ENCODE measurements at regions not wholly inside any gene's neighbourhood (a gene's known extent, or its start where the extent isn't known, plus 50 kb on each side); places are given as distances from the start of the nearest gene placed in this dataset.
"Not testable (repeated sequence)": the region's sequence is repeated elsewhere in the genome, so short reads cannot be mapped to it uniquely, and the experiment has no call there.

- H4K20me1 ChIP-seq (ENCODE audit: insufficient read depth, low read length) = no peaks in the 10 kb centered on the region
- H3K9ac ChIP-seq (ENCODE audit: low read depth, low read length) = no peak overlapping the region
- no peak overlapping the region for H3K4me2 ChIP-seq (ENCODE audit: insufficient read depth, low read length)
- no peak for ATAC-seq (ENCODE audit: insufficient read depth, low read depth)
- H3K36me3 ChIP-seq (ENCODE audit: insufficient read depth, low read length) = no peaks in the 10 kb centered on the region
- no peak overlapping the region for H2AFZ ChIP-seq (ENCODE audit: low read depth, low read length)
- no peaks in the 10 kb centered on the region for H3K4me1 ChIP-seq (ENCODE audit: insufficient read depth, low read length)
- H3K27me3 ChIP-seq (ENCODE audit: insufficient read depth, low read length, poor library complexity) = no peaks in the 10 kb centered on the region
- no peak overlapping the region for H3K27ac ChIP-seq (ENCODE audit: low read length)
- TF ChIP-seq EZH2 (IDR thresholded peaks at IDR 0.05; ENCODE audit: borderline replicate concordance, low read depth, low read length, severe bottlenecking) (no peak), CTCF (IDR thresholded peaks at IDR 0.05; ENCODE audit: borderline replicate concordance, extremely low read depth, low read length, poor library complexity, severe bottlenecking) (no peak)
- no peak overlapping the region for H3K4me3 ChIP-seq (ENCODE audit: low read depth in 1 of 2, low read length in 2 of 2)
- peaks cover 9% of the 10 kb centered on the region for H3K9me3 ChIP-seq (ENCODE audit: insufficient read depth, low read length, severe bottlenecking)
- no peaks in the 10 kb centered on the region for H3K79me2 ChIP-seq (ENCODE audit: insufficient read depth, low read length)
- no peak for DNase-seq
These were observed 544.1 kb downstream of the KCNH5 start for GRCh38 chr14:62501021-62501750.

GRCh38 chr14:62505045-62505444, 540.2 kb downstream of the KCNH5 start:
- TF ChIP-seq CTCF (IDR thresholded peaks at IDR 0.05; ENCODE audit: borderline replicate concordance, extremely low read depth, low read length, poor library complexity, severe bottlenecking) (no peak), EZH2 (IDR thresholded peaks at IDR 0.05; ENCODE audit: borderline replicate concordance, low read depth, low read length, severe bottlenecking) (no peak)
- ATAC-seq (ENCODE audit: insufficient read depth, low read depth) (no peak), DNase-seq (no peak)
- Histone ChIP-seq H3K27ac (ENCODE audit: low read length) (no peak overlapping the region), H3K36me3 (ENCODE audit: insufficient read depth, low read length) (no peaks in the 10 kb centered on the region), H3K27me3 (ENCODE audit: insufficient read depth, low read length, poor library complexity) (no peaks in the 10 kb centered on the region), H3K9me3 (ENCODE audit: insufficient read depth, low read length, severe bottlenecking) (no peaks in the 10 kb centered on the region), H3K9ac (ENCODE audit: low read depth, low read length) (no peak overlapping the region), H4K20me1 (ENCODE audit: insufficient read depth, low read length) (no peaks in the 10 kb centered on the region), H3K4me1 (ENCODE audit: insufficient read depth, low read length) (no peaks in the 10 kb centered on the region), H3K4me2 (ENCODE audit: insufficient read depth, low read length) (no peak overlapping the region), H3K4me3 (ENCODE audit: low read depth in 1 of 2, low read length in 2 of 2) (no peak overlapping the region), H3K79me2 (ENCODE audit: insufficient read depth, low read length) (no peaks in the 10 kb centered on the region), H2AFZ (ENCODE audit: low read depth, low read length) (no peak overlapping the region)

- H3K36me3 ChIP-seq (ENCODE audit: insufficient read depth, low read length); H3K9me3 ChIP-seq (ENCODE audit: insufficient read depth, low read length, severe bottlenecking); ATAC-seq (ENCODE audit: insufficient read depth, low read depth); H3K79me2 ChIP-seq (ENCODE audit: insufficient read depth, low read length); H2AFZ ChIP-seq (ENCODE audit: low read depth, low read length); H3K4me3 ChIP-seq (ENCODE audit: low read depth in 1 of 2, low read length in 2 of 2); H3K4me1 ChIP-seq (ENCODE audit: insufficient read depth, low read length); DNase-seq; H3K4me2 ChIP-seq (ENCODE audit: insufficient read depth, low read length); H3K9ac ChIP-seq (ENCODE audit: low read depth, low read length); H3K27ac ChIP-seq (ENCODE audit: low read length); H4K20me1 ChIP-seq (ENCODE audit: insufficient read depth, low read length); H3K27me3 ChIP-seq (ENCODE audit: insufficient read depth, low read length, poor library complexity): not testable (repeated sequence)
These were observed 523.9 kb downstream of the KCNH5 start for GRCh38 chr14:62521309-62521708.

- no peak overlapping the region for H3K27ac ChIP-seq (ENCODE audit: low read length)
- ATAC-seq (ENCODE audit: insufficient read depth, low read depth) (no peak), DNase-seq (no peak)
- no peaks in the 10 kb centered on the region for H3K4me1 ChIP-seq (ENCODE audit: insufficient read depth, low read length)
- H4K20me1 ChIP-seq (ENCODE audit: insufficient read depth, low read length) = no peaks in the 10 kb centered on the region
- H3K79me2 ChIP-seq (ENCODE audit: insufficient read depth, low read length) = no peaks in the 10 kb centered on the region
- H3K36me3 ChIP-seq (ENCODE audit: insufficient read depth, low read length) = no peaks in the 10 kb centered on the region
- H3K4me3 ChIP-seq (ENCODE audit: low read depth in 1 of 2, low read length in 2 of 2) = no peak overlapping the region
- H2AFZ ChIP-seq (ENCODE audit: low read depth, low read length) = no peak overlapping the region
- TF ChIP-seq CTCF (IDR thresholded peaks at IDR 0.05; ENCODE audit: borderline replicate concordance, extremely low read depth, low read length, poor library complexity, severe bottlenecking) = no peak
- TF ChIP-seq EZH2 (IDR thresholded peaks at IDR 0.05; ENCODE audit: borderline replicate concordance, low read depth, low read length, severe bottlenecking) = no peak
- H3K4me2 ChIP-seq (ENCODE audit: insufficient read depth, low read length) = no peak overlapping the region
- no peaks in the 10 kb centered on the region for H3K27me3 ChIP-seq (ENCODE audit: insufficient read depth, low read length, poor library complexity)
- H3K9ac ChIP-seq (ENCODE audit: low read depth, low read length) = no peak overlapping the region
- no peaks in the 10 kb centered on the region for H3K9me3 ChIP-seq (ENCODE audit: insufficient read depth, low read length, severe bottlenecking)
These were observed 517.0 kb downstream of the KCNH5 start for GRCh38 chr14:62528296-62528695.
